Right forelimb (tissue), 1 donor: ENCODE measurements at regions not wholly inside any gene's neighbourhood (a gene's known extent, or its start where the extent isn't known, plus 50 kb on each side); places are given as distances from the start of the nearest gene placed in this dataset.

Experiments used
- DNase-seq: peaks from one replicate; pipeline ENCODE4 v3.0.0-alpha.2; 2018

DNA sequence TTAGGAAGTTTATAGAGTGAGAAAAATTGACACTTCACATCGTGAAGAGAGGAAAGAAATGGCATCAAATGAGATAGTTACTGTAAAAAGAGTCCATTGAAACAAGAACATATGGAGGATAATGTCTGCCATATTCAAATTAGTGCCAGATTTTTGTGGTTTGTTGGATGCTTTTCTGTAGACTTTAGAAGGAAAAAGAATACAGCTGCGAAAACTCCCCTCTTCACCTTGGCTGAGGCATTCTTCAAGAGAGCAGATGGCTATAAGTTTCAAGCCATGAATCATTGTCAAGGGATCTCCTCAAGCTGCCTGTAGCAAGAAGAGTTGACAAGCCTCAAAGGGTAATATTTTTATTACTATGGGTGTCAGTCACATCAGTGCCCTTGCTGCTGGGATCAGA lies 507.4 kb upstream of the RAG2 start:
- no peak for DNase-seq

DNA sequence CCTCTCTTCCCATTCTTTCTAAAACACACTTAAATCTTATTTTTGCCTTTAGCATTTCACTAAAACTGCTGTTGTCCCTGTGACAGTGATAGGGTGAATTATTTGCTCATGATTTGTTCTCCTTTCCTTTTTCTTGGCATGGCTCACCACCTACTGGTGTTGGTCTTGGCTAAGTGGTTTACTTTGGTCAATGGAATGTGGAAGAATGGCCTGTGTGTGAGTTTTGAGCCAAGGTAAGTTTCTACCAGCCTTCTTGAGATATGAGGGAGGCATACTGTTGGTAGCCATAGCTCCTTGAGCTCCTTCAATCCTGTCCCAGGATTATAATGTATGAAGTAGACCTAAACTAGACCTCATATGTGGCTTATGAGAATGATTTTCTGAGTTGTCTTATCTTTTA lies 506.3 kb upstream of the RAG2 start:
- DNase-seq = no peak

DNA sequence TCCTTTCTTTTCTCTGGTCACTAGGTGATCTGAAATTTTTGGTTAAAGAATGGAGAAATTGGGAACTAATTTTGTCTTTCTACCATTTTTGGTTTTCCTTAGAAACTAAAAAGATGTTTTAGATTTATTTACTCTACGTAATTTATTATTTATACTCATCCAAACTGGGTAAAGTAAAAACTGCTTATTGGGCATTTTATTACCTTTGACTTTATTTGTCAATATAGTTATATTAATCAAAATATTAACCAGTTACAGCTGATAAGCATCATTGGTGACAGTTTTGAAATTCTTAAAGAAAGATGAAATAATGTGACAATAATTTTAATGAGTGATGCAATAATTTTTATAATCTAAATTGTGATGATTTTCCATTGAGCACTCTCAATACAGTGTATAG lies 502.0 kb upstream of the RAG2 start:
- no peak for DNase-seq

DNA sequence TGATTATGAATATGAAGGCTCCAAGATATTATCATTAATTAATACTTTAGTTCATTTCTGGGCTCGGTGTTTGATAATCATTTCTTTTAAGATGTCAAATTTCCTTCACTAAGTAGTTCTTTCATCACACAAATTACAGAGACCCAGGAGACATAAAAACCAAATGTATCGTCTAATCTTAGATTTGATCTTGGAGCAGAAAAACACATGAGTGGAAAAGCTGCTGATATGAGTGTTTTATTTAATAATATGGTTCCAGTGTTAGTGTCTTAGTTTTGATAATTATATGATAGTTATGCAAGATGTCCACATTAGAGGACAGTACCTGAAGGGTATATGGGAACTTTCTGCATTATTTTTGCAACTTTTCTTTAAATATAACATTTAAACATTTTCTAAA lies 494.5 kb upstream of the RAG2 start:
- DNase-seq = no peak

DNA sequence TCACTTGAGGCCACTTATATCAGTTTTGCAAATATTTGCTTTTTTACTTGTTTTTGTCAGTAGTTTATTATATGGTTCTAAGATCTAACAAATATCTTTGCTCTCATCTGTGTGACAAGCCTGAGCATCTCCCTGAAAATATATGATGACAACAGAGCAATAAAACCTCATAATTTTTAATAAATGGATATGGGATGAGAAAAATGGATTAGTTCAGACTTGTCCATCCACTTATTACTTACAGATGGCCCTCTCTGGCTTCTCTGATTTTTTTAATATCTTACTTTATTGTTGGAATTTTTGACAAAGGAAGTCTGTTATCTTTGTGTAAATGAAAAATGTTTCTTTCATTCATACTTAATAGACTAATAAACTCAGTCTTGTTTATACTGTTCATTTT lies 491.4 kb upstream of the RAG2 start:
- DNase-seq = no peak

DNA sequence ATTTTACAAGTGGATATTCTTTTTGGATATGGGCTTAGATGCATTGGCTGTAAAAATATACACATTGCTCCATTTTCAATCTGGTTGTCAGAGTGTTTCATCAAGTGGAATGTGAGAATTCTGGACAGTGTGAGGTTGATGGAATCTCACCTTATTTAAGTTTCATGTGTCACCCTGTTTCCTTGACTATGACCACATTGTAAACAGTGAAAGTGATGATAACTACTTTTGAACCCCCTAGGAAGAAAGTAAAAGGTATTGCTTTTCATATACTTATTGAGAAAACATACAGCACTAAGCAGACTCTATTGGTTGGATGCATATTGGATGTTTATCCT lies 490.5 kb upstream of the RAG2 start:
- DNase-seq = no peak

DNA sequence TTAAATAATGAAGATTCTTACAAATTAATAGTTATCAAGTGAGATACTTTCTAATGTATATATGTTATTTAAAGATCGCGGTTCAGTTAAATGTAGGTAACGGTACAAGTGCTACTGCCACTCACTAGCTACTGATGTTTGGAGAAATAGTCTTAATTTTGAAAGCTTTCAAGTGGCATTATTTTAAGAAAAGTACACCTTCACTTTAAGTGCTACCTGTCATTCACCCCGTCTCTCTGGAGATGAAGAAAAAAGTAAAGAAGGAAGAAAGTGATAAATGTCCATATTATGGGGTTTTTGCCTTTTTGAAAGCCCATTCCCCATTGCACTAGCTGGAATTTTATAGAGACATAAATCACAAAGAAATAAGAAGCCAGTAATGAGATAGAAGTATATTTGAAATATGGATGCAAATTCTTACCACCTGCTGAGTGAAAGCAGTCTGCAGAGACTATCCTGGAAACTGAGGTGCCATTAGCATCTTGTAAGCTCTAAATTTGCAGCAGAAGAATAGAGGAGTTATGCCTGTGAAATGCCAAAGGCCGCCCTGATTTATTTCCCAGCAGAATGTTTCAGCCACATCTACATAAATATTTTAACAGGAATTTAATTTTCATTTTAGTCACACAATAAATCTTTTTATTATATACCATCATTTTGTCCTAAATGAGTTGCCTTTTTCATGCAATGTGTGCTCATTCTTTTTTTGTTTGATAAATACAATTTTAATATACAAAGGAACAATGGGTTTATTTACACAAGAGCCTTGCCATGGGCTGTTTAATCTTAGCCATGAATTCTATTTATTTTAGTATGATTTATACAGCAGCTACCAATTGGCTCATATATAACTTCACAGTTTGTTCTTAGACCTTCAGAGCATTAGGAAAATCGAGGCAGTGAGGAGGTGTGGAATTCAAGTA lies 489.9 kb upstream of the RAG2 start:
- DNase-seq = no peak

DNA sequence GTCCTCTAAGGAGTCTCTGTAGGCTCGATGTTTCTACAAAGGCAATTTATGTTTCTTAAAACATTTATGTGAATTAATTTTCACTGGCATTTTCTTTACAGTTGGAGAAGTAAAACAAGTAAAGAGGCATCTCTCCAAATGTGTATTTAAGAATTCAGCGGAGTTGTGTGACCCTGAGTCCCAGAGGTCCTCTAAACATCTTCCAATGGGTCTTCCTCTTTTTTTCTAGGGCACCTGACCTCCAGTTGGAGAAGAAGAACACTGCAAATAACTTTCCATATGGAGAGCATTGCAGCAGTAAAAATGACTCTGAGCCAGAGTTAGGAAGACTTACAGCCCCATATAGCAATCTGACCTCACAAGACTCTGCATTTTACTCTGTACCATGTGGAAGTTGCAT lies 480.5 kb upstream of the RAG2 start:
- DNase-seq = no peak

DNA sequence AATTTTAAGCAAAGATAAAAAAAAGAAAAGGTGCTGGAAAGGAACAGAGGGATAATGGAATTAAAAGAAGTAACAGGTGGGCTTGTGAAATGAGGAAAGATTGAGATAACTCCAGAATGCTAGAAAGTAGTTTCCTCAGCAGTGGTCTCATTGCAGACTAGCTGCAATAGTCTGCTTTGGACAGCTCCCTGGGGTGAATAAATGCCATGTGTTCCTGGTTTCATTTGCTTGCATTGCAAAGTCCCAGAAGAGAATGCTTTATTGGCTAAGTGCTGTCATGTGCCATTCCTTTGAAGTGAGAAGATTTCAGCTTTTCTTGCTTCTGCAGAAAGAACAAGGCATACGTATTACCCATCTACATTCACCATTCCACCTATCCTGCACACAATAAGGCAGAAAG lies 478.8 kb upstream of the RAG2 start:
- DNase-seq = no peak

DNA sequence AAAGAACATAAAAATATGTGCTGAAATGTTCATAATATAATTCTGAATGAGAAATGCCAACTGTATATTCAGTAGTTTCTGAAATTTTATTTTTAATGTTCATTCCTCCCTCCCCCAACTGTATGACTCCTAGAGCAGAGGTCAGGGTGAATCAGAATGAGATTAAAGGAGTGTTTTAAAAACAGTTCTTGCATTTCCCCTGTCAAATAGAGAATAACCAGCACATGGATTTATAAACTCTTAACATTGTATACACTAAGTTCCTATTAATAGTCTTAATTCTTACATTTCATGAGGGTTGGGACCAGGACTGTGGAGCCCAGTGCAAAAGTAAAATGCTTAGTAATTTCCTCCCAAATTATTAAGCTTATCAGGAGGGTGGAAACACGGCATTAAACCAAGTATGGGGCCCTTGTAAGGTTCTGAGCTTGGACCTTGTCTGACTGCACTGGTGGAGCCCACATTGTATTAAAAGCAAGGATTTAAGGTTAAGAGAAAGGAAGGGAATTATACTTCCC lies 474.6 kb upstream of the RAG2 start:
- DNase-seq = no peak

DNA sequence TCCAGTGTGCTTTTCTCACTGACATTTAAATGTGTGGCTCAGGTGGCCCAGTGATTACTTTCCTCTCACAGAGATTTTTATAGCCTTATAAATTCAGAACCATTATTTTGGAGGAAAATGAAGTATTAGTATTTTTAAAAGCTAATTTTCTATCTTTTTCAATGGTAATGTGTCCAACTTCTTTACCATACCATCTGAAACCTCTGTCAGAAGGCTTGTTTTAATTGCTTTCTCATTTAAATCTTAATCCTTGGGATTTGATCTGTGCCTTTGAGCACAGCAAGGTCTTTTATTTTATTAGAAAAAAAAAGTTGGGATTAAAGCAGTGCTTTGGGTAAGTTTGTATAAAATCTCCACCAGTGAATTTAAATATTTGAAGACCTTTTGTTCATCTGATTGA lies 452.3 kb upstream of the RAG2 start:
- DNase-seq = no peak

DNA sequence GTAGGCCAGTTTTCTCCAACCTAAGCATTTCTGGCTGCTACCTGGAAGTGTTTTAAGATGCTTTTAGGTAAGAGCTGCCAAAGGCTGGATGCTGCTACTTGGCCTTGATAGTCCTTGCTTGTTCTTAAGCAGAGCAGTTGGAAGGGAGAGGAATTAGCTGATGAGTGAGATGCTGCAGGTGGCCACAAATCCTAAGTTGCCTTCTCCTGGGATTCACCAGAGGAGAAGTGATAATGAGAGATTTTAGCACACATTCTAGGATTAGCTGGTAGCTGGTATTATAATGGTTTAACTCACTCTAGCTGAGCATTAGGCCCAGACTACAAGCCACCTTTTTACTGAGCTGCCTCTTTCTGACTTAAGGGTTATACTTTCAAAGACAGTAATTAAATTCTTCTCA lies 442.9 kb upstream of the RAG2 start:
- DNase-seq = no peak

DNA sequence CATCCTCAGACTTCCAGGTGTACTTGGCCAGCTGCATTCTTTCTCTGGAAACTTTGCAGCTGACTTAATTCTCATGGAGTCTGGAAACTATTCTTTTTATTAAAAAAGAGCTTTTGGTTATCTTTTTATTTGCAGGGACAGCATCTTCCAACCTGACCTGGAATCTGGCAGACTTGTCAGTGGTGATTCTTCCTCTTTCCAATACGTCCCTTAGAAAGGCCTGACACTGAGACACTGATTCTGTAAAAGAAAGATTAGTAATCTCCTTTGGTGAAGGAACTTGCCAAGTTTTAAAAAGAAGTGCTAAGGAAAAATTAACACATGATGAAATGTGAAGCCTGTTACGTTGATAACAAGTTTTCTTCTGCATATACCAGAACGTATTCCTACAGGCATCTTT lies 440.9 kb upstream of the RAG2 start:
- no peak for DNase-seq

DNA sequence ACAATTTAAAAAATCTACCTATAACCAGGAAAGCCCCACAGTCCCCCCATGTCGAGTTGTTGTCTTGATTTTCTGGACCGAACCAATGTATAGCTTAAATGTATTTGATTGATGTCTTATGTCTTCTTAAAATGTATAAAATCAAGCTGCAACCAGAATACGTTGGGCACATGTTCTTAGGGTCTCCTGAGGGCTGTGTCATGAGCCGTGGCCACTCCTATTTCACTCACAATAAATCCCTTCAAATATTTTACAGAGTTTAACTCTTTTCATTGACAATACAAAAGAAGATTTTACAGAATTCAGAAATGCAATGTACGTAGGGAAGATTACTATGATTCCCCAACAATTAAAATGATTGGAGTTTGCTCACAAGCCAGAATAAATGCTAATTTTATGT lies 428.7 kb upstream of the RAG2 start:
- DNase-seq = no peak

DNA sequence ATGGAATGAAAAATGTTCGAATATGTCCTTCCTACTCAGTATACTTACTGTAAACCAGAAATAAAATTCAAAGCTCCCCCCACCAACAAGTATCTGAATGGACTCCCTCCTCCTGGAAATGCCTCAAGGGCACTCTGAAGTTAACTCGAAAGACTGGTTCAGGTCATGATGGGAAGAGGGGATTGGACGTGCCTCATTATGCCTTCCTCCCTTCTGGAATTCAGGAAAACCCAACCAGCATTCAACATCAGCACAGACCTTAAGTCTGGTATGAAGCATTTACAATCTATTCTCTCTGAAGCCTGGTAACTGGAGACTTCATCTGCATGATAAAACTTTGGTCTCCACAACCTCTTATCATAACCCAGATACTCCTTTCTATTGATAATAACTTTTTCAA lies 428.3 kb upstream of the RAG2 start:
- DNase-seq = no peak

DNA sequence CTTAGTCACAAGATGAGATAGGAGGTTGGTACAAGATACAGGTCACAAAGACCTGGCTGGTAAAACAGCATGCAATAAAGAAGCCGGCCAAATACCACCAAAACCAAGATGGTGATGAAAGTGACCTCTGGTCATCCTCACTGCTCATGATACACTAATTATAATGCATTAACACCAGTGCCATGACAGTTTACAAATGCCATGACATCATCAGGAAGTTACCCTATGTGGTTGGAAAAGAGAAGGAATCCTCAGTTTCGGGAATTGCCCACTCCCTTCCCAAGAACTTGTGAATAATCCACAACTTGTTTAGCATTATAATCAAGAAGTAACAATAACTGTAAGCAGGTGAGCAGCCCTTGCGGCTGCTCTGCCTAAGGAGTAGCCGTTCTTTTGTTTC lies 408.5 kb upstream of the RAG2 start:
- DNase-seq = no peak

DNA sequence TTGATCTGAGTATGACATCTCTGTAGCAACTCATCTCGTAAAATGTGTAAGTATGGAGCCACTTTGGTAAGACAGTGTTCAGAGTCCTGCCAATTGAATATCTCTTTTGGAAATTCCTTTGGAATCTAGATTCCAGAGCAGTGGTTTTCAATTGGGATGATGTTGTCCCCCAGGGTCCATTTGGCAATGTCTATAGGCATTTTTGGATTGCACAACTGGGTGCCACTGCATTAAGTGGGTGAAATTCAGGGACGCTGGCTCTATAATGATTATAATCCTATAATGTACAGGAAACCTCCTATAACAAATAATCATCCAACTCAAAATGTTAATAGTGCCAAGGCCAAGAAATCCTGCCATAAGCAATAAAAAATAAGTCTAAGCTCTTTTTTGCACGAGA lies 404.8 kb upstream of the RAG2 start:
- DNase-seq = no peak

DNA sequence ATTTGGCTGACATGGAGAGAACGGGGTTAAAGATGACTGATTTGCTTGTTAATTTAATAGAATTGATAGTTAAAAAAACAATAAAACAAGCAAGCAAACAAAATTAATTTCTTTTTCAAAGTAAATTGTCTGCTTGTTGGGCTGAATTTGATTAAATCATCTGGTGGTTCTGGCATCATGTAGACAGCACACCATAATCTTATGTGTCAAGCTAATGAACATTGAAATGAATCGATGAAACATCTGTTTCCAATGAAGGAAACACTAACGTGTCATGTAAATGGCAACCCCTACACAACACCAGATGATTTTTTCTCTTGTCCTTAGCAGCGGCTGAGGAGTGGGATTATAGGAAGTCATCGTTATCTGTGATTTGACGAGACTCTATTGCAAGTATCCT lies 399.6 kb upstream of the RAG2 start:
- no peak for DNase-seq

DNA sequence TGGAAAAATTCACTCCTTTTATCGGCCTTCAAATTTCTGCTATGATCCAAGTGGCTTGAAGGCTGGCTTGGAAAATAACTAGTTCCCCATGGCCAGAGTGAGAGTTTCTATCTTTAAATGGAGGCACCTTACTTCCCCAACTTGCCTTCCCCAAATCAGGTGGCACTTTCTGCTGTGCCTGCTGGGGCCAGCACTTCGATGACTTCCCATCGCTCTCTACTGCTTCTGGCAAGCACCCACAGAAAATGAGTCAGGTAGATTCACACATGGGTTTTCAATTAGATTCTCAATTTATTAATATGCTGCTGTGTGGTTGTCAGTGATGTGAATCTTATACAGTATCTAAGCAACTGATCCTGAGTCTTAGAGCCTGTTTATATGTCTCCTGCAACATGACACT lies 398.8 kb upstream of the RAG2 start:
- DNase-seq = no peak

DNA sequence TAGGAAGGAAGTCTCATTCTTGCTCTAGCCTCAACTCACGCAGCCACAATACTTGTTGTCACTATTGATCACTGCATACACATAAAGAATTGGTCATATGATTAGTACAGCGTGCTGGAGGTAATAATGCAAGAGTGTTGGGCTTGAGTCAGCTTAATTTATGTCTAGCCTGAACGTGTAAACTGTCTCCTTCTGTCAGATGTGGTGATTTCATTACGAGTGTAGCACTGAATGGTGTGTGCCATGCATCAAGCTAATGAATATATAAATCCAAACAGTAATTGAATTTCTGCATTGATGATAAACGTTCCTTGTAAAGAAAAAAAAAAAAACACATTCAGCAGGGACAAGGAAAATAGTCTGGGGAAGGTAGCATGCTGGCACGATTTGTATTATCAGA lies 396.2 kb upstream of the RAG2 start:
- DNase-seq = no peak

DNA sequence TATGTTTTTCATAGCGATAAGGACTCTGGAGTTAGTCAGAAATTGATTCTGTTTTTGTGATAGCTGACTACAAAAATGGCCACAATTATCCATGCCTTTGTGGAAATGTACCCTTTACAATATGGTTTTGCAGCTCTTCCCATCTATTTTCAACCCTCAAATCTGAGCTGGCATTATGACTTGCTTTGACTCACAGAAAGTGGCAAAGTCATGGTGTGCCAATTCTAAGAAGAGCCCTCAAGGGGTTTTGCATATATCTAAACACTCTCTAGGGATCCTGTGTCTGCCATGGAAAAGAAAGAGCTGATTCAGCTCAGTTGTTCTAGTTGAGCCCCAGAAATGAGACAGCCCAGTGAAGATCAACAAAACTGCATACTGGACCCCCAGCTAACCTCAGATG lies 390.5 kb upstream of the RAG2 start:
- DNase-seq = no peak

DNA sequence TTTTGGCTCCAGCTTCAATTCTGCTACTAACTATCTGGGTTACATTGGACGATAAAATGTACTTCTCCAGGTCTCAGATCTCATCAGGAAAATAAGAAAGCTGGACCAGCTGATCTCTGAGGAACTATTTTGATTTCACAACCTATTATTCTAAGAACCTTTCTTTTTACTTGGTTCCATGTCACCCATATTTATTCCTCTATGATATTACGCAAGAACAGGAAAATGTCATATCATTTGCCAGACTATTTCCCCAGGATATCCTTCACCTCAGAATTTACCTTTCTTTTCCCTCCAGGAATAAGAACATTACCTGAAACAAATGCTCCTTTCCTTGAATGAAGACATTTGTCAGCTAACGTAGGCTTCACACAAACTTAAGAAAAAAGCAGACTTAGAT lies 387.5 kb upstream of the RAG2 start:
- no peak for DNase-seq

DNA sequence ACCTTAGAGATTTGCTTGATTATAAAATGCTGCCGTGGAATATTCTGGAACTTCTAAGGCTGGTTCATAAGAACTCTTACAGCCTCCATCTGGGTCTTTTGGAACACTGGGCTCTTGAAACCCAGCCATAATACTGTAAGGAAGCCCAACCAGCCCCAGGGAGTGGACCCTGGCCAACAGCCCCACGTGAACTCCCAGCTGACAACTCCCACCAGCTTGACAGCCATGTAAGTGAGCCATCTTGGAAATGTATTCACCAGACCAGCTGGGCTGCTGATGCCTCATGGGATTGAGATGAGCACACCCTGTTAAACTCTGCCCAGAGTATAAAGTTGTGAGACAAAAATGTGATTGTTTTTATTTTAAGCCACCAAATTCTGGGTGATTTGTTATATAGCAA lies 378.7 kb upstream of the RAG2 start:
- DNase-seq = peak; percentile 52

DNA sequence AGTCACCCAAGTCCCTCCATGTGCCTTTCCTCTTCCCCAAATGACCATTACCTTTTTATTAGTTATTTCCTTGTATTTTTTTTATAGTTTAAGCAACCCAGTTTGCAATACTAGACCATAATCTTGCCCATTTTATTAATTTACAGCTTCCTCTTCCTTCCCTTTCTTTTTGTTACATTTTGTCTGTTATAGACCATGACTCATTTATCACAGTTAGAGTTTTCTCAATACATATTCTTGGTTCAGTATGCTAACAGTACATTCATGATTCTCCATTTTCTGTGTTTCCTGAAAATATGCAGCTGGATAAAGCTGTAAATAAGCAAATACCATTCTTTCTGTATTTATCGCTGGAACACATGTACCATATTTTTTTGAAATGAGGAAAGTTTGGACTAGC lies 376.7 kb upstream of the RAG2 start:
- DNase-seq = no peak

DNA sequence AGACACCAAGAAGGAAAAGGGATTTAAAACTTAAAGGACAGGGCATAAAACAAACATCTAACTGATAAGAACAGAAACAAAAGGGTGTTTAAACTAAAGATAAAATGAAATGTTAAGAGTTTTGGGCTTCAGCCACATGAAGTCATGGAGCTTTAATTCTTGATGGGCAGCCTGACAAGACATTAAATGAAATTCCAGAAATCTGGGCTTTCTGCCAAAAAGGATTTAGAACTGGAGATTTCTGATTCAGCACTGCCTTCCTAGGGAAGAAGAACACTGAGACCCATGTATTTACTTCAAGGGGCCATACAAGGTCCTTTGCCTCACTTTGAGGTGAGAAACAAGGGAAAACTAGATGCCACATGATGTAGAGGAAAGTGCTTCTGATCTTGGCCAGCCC lies 355.9 kb upstream of the RAG2 start:
- DNase-seq = no peak
